Transverse colon (tissue), 4 donors: ENCODE measurements at regions not wholly inside any gene's neighbourhood (a gene's known extent, or its start where the extent isn't known, plus 50 kb on each side); places are given as distances from the start of the nearest gene placed in this dataset.

Experiments used
- DNase-seq: peaks from one replicate; pipeline ENCODE4 v3.0.0-alpha.2; 2019
- H3K27ac ChIP-seq, 4 donors: fragments of 200-600 bp; sonication (generic); 2 replicates each; pipeline ENCODE4 v1.5.1; 2016 to 2018; ENCODE audit warnings: inconsistent platforms in 4 of 4
- H3K27me3 ChIP-seq: fragments of 200-600 bp; sonication (generic); 2 replicates; pipeline ENCODE4 v1.5.1; 2017; ENCODE audit warnings: inconsistent platforms
- H3K36me3 ChIP-seq, 4 donors: fragments of 200-600 bp; sonication (generic); 2 replicates each; pipeline ENCODE4 v1.5.1; 2017 to 2019; ENCODE audit warnings: inconsistent platforms in 4 of 4
- H3K4me1 ChIP-seq, 4 donors: fragments of 200-600 bp; sonication (generic); 2 replicates each; pipeline ENCODE4 v1.5.1; 2017 to 2020; ENCODE audit warnings: inconsistent platforms in 4 of 4
- H3K4me3 ChIP-seq, 4 donors: fragments of 200-600 bp; sonication (generic); 1 replicate in 1 of 4; 2 replicates in 3 of 4; pipeline versions ENCODE4 v1.5.1 to v1.6.1; 2017 to 2019; ENCODE audit warnings: inconsistent platforms in 4 of 4
- H3K9me3 ChIP-seq, 2 donors: fragments of 200-600 bp; sonication (generic); 2 replicates each; pipeline ENCODE4 v1.5.1; 2017 to 2019; ENCODE audit warnings: inconsistent platforms in 2 of 2
- EP300 ChIP-seq: sonication (generic); formaldehyde crosslinking; IDR thresholded peaks from one replicate; pipeline ENCODE4 v1.6.1; 2017; ENCODE audit warnings: antibody characterized with exemption, low read depth
- POLR2A ChIP-seq: fragments of 450-650 bp; IDR thresholded peaks from one replicate; pipeline ENCODE4 v1.6.1; 2016; ENCODE audit warnings: antibody characterized with exemption, mild to moderate bottlenecking, moderate library complexity
- POLR2AphosphoS5 ChIP-seq, 3 donors: sonication (generic); formaldehyde crosslinking; IDR thresholded peaks; one replicate each; pipeline ENCODE4 v1.6.1; 2016; ENCODE audit warnings: antibody characterized with exemption in 3 of 3
- WGBS, 2 donors: methylation state at CpG; one replicate each; pipeline ENCODE4 v1.1.5; 2018; ENCODE audit warnings: low coverage in 1 of 2; 5-methylcytosine and 5-hydroxymethylcytosine counted together
- in situ Hi-C, 4 donors: fragments of 200-750 bp; cut with MboI; loops; one replicate each; pipeline versions ENCODE4 v1.15.0 to v1.15.1; 2017; ENCODE audit warnings: low sequenced_read_pairs in 3 of 4, low pct_ligation_motif_present in 1 of 4, low pct_unique_long_range_greater_than_20kb in 1 of 4
- intact Hi-C: fragments of 100-400 bp; cut with DNase I; formaldehyde crosslinking; loops from one replicate; pipeline ENCODE4 v1.15.1; 2023; ENCODE audit warnings: low total_unique reads
- TF ChIP-seq, protein P1 (sequence below), 5 experiments: fragments of 200-600 bp in 3 of 5; fragments of 450-650 bp in 2 of 5; sonication (generic) in 3 of 5; IDR thresholded peaks; 1 replicate in 2 of 5; 2 replicates in 3 of 5; pipeline ENCODE4 v1.5.1; 2016 to 2017; ENCODE audit warnings: antibody characterized with exemption in 5 of 5, inconsistent platforms in 3 of 5, mild to moderate bottlenecking in 2 of 5, moderate library complexity in 1 of 5

DNA sequence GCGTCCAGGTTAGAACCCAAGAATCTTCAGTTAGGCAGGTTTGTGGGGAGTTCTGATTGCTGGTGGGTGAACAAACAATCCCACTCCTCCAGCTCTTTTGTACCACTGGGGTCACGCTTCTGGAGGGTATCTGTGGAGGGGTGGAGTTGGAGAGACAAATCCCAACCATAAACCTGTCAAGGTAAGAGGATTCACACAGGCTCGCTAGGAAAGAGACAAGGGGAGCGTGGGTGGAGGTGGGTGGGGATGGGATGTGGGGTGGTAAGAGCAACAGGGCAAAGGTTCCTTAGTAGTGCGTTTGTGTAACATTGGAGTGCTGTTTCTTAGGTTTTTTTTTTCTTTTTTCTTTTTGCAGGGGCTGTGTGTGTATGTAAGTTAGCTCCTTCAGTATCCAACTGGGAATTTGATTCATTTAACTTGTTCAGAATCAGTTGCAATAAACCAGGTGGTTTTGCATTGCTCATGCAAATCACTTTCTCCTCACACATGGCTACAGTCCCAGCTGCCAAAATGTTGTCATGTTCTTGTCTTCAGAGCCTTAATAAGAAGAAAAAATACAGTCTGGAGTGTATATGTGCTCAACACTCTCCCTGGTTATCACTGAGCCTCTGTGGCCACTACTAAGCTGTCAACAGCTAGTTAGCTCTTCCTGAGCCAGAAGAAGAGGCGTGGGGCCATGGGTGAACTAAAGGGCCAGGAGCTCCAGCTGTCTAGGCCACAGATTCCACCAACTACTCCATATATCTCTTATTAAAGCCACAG lies 164.0 kb upstream of the RAD23B start:
- Histone ChIP-seq H3K4me3 (no peak overlapping the region), H3K27me3 (no peaks in the 10 kb centered on the region), H3K27ac (no peak overlapping the region), H3K9me3 (no peaks in the 10 kb centered on the region), H3K36me3 (no peaks in the 10 kb centered on the region), H3K4me1 (peaks cover 0 to 8% (median 0%) of the 10 kb centered on the region in 4 donors)
- 58 to 73% methylated on average over 5 to 6 of the region's 6 CpGs for WGBS, 2 donors
- no peak for DNase-seq
- intact Hi-C loops, result no loop called here
- in situ Hi-C loops, result no loop called here
- TF ChIP-seq POLR2AphosphoS5 (IDR thresholded peaks at IDR 0.05) (no peak), EP300 (no peak), POLR2A (no peak)
- TF ChIP-seq, protein P1, sequence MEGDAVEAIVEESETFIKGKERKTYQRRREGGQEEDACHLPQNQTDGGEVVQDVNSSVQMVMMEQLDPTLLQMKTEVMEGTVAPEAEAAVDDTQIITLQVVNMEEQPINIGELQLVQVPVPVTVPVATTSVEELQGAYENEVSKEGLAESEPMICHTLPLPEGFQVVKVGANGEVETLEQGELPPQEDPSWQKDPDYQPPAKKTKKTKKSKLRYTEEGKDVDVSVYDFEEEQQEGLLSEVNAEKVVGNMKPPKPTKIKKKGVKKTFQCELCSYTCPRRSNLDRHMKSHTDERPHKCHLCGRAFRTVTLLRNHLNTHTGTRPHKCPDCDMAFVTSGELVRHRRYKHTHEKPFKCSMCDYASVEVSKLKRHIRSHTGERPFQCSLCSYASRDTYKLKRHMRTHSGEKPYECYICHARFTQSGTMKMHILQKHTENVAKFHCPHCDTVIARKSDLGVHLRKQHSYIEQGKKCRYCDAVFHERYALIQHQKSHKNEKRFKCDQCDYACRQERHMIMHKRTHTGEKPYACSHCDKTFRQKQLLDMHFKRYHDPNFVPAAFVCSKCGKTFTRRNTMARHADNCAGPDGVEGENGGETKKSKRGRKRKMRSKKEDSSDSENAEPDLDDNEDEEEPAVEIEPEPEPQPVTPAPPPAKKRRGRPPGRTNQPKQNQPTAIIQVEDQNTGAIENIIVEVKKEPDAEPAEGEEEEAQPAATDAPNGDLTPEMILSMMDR (IDR thresholded peaks at IDR 0.05), result no peak

GRCh38 chr9:107119735-107120134 lies 163.3 kb upstream of the RAD23B start:
- Histone ChIP-seq H3K9me3 (no peaks in the 10 kb centered on the region), H3K27me3 (no peaks in the 10 kb centered on the region), H3K27ac (no peak overlapping the region), H3K36me3 (no peaks in the 10 kb centered on the region), H3K4me3 (no peak overlapping the region), H3K4me1 (peaks cover 0 to 8% (median 0%) of the 10 kb centered on the region in 4 donors)
- TF ChIP-seq EP300 (no peak), POLR2AphosphoS5 (IDR thresholded peaks at IDR 0.05) (no peak), POLR2A (no peak)
- TF ChIP-seq, protein P1 (IDR thresholded peaks at IDR 0.05), result no peak
- in situ Hi-C loops, result no loop called here
- 92 to 100% methylated on average over 1 to 7 of the region's 7 CpGs for WGBS, 2 donors
- no peak for DNase-seq
- intact Hi-C loops, result no loop called here

DNA sequence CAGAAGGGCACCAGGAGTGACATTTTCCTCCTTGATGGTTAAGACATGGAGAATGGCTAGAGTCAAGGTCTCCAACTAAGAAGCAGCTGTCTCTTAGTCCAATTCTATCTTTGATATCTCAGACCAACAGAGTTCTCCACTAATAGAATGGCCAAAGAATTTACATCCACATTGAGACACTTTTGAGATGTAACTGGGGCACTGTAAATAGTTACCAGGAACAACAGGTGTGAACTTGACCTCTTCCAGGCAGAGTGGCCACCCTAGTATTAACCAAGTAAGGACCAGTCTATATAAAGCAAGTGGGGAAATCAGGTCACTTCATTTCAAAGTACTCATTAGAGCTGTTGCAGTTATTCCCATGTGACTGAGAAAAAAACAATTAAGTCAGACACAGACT lies 159.7 kb upstream of the RAD23B start:
- Histone ChIP-seq H3K4me3 (no peak overlapping the region), H3K9me3 (no peaks in the 10 kb centered on the region), H3K4me1 (peaks cover 0 to 8% (median 0%) of the 10 kb centered on the region in 4 donors), H3K27me3 (no peaks in the 10 kb centered on the region), H3K36me3 (no peaks in the 10 kb centered on the region), H3K27ac (no peak overlapping the region)
- intact Hi-C loops, result no loop called here
- TF ChIP-seq, protein P1 (IDR thresholded peaks at IDR 0.05), result no peak
- TF ChIP-seq POLR2AphosphoS5 (IDR thresholded peaks at IDR 0.05) (no peak), POLR2A (no peak), EP300 (no peak)
- no peak for DNase-seq
- in situ Hi-C loops, result no loop called here

DNA sequence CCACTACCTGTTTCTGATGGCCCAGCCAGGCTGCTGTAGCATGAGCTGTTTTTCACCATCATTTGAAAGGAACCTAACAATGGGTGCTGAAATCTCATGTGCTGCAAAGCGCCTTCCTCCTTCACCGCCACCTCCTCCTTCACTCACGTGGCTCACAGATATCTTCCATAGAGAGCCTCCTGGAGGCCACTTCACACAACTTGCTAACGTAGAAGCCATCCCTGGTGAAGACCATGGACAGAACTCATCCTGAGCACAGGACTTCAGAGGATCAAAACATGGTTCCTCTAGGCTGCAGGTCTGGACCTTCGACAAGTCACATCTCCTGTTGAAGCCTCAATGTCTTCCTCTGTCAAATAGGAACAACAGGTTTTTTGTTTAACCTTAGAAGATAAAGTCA lies 155.5 kb upstream of the RAD23B start:
- WGBS, 2 donors, result 75 to 83% methylated on average over 5 of the region's 5 CpGs

More for the DNA sequence above, 155.5 kb upstream of the RAD23B start:
- no peaks in the 10 kb centered on the region for H3K4me1 ChIP-seq
- no peaks in the 10 kb centered on the region for H3K27me3 ChIP-seq
- DNase-seq, result no peak
- H3K4me3 ChIP-seq, result no peak overlapping the region
- H3K27ac ChIP-seq, result no peak overlapping the region
- no peaks in the 10 kb centered on the region for H3K36me3 ChIP-seq
- intact Hi-C loops (no loop called here), in situ Hi-C loops (no loop called here)
- TF ChIP-seq, protein P1 (IDR thresholded peaks at IDR 0.05), result no peak
- no peak for TF ChIP-seq POLR2A
- no peak for TF ChIP-seq EP300
- no peak for TF ChIP-seq POLR2AphosphoS5 (IDR thresholded peaks at IDR 0.05)
- H3K9me3 ChIP-seq, result no peaks in the 10 kb centered on the region
